Stimulated activated CD4-positive, alpha-beta T cell treated with anti-CD3 and anti-CD28 coated beads, Interleukin-2, amount 100 ng/mL, for 48 hours (primary cell): ENCODE measurements at regions not wholly inside any gene's neighbourhood (a gene's known extent, or its start where the extent isn't known, plus 50 kb on each side); places are given as distances from the start of the nearest gene placed in this dataset.

Experiments
- DNase-seq, 2 donors: peaks; one replicate each; pipeline ENCODE4 v3.0.0-alpha.2; 2020

- no peak for DNase-seq
These were observed 277.4 kb upstream of the SESN3 start for GRCh38 chr11:95508219-95508890.

- DNase-seq, result no peak
These were observed 276.8 kb upstream of the SESN3 start for GRCh38 chr11:95507794-95508193.

DNA sequence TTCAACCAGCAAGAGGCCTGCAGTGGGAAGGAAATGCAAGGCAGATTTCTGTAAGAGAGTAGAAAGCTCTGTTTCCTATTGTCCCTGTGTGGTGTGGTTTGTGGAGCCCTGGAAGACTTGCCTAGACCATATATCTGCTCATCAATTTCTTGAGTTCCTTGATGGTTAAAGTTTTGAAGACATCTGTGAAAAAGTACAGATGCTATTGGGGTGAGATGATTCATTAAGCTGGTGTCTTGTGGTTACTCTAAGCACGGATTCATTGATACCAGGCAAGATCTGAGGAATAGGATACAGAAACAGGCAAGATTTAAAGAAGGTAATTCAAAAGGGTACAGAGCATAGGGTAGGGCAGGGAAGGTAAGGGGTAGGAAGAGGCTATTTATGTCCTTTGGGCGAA lies 275.8 kb upstream of the SESN3 start:
- no peak for DNase-seq

- no peak for DNase-seq
These were observed 275.0 kb upstream of the SESN3 start for GRCh38 chr11:95505927-95506426.

DNA sequence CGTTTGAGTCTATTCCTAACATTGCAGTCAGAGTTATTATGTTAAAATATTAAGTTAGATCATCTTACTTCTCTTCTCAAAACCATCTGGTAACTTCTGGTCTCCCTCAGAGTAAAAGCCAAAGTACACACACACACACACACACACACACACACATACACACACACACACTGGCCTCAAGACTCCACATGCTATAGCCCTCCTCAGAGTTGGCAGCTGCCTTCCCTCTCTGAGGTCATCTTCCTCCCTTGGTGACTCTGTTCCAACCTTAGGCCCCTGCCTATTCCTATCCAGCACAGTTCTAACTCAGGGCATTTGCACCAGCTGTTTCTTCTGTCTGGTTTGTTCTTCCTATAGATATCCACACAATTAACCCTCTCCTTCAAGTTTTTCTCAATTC lies 272.0 kb upstream of the SESN3 start:
- no peak for DNase-seq

GRCh38 chr11:95502522-95502921 lies 271.5 kb upstream of the SESN3 start:
- no peak for DNase-seq

- DNase-seq, result no peak
These were observed 270.8 kb upstream of the SESN3 start for GRCh38 chr11:95501761-95502266.

DNA sequence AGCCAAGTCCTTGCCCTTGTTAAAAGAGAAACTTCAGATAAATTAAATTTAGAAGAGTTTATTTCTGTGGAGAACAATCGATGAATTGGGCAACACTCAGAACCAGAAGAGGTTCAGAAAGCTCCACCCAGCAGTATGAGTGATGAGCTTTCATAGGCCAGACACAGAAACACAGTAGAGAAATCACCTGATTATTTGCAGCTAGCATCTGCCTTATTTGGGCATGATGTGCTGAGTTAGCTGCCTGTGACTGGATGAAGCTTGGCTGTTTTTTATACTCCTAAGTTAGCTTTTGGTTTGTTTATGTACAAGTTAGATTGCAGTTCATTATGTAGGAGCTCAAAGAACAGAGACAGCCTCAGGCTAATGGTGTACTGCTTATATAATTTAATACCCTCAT lies 269.5 kb upstream of the SESN3 start:
- no peak for DNase-seq

DNA sequence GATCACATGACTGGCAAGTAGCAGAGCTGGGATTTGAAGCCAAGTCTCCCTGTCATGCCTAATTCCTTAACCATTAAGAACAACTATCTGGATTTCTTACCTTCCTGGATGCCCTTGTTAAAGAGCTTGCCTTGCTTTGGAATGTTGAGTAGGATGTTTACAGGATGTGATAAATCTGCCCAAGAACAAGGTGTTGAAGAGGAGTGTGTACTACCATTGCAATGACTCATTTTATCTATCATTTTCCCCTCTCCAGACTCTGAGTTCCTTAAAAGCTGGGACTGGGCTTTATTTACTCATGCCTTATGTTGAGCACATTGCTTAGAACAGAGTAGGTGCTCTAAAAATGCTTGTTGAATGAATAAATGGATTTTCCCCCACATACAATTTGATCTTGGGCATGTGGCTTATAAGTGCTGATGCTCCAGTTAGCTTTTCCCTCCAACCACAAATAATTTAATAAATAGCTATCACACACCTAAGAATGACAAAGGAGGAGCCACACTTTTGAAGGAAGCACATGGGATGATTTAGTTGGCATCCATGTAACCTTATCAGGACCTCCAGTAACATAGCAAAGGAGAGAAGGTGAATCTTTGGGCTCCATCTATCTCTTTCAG lies 268.6 kb upstream of the SESN3 start:
- DNase-seq, result no peak

- DNase-seq, result no peak
These were observed 267.9 kb upstream of the SESN3 start for GRCh38 chr11:95498722-95499425.

DNA sequence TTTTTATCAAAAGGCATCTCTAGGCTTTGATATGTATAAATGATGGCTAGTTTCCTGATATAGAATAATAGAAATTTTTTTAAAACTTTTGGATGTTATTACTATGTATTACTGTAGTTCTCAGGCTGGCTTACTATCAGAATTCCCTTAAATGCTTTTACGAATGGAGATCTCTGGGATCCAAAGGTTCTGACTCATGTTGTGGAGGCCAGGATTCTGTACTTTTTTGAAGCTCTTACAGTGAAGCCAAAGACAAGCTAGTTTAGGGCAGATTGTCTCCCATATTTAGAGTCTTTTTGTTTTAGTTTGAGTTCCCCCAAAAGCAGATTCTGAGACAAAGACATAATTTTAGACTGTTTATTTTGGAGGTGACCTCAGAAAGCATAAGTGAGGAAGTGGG lies 265.9 kb upstream of the SESN3 start:
- no peak for DNase-seq

GRCh38 chr11:95495706-95496105 lies 264.7 kb upstream of the SESN3 start:
- no peak for DNase-seq

DNA sequence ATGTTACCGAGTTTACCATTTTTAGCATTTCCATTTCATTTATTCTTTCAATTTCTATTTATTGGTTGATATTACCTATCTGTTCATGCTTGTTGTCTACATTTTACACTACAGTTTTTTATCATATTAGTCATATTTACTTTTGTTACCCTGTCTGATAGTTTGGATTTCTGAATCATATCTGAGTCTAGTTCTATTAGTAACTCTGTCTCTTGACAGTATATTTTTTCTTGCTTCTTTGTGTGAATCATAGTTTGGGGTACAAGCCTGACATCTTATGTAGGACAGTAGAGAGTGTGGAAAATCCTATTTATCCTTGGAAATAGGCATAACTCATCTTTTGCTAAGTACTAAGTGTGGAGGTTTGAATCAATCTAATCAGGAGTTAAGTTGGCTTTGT lies 263.9 kb upstream of the SESN3 start:
- no peak for DNase-seq

DNA sequence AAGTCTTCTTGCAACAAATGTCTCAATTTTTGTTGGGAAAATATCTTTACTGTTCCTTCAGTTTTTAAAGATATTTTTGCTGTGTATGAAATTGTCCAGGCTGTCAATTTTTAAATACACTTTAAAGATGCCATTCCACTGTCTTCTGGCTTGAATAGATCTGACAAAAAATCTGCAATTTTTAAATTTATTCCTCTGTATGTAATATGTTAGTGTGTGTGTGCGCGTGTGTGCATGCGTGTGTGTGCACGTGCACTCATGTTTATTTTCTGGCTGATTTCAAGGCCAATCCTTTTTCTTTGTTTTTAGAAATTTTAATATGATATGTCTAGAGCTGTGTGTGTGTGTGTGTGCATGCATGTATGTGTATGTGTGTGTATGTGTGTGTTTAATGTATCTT lies 263.2 kb upstream of the SESN3 start:
- no peak for DNase-seq

- no peak for DNase-seq
These were observed 259.6 kb upstream of the SESN3 start for GRCh38 chr11:95490625-95491024.

GRCh38 chr11:95487938-95488337 lies 256.9 kb upstream of the SESN3 start:
- no peak for DNase-seq

- no peak for DNase-seq
These were observed 256.4 kb upstream of the SESN3 start for GRCh38 chr11:95487391-95487790.

DNA sequence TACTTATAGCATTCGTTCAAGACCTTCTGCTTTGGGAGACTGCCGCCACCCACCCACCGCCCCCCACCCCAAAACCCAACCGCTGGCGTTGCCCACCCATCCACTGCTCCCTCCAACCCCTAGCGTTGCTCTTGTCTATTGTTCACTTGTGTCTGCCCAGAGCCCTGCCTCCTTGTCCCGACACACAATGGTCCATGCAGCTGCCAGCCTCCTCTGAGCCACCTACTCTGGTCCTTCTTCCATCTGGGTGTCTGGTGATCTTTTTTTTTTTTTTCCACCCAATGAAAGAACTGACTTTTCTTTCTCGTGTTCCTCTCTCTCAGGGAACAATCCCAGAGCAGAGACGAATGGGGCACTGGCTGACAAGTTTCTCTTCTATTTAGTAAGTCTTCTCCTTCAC lies 256.0 kb upstream of the SESN3 start:
- DNase-seq, result no peak

GRCh38 chr11:95486466-95486865 lies 255.5 kb upstream of the SESN3 start:
- DNase-seq, result no peak

DNA sequence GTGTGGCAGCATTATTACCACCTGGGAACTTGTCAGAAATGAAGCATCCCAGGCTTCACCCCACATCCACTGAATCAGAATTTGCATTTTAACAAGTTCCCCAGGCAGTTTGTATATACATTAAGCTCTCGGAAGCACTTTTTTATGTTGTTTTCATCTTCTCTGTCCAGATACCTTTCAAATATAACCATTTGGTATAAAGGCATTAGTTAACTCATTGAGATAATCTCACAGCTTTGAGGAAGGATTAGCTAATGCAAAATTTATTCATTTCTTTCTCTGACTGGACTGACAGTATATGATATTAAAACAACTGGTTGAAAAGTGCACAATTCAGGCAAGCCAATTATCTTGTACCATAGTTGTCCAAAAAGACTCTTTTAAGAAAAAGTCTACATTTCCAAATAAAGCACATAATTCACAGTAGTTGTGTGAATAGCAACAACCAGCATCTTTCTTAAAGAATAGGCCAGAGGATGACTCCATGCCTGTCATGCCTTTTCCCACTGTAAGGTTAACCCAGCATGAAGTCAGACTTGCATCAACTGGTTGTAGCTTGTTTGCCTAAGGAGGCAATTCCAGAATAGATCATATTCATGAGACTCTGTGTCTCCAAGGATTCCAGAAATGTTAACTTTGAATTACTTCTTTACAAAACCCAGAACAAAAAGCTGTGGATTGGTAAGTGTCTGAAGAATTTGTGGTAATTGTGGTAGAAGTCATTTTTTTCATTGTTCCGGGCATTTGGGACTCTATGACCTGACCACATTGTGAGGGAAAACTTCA lies 254.3 kb upstream of the SESN3 start:
- no peak for DNase-seq

GRCh38 chr11:95483339-95483738 lies 252.3 kb upstream of the SESN3 start:
- no peak for DNase-seq

DNA sequence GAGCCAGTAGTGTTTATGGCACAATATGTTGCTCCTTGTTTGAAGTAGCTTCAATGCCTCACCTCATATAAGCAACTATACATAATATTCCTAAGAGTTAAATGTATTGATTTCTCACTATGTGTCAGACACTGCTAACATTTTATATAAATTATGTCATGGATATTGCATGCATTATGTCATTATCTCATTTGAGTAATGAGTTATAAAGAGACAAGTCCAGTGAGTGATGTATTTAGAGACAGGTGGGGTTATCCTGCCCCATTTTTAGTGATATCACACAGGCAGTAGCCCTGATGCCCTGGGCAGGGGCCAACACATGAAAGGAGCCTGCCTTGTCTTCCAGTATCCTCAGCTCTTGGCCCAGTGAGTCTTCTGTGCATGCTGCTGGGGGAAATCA lies 247.0 kb upstream of the SESN3 start:
- no peak for DNase-seq

GRCh38 chr11:95469258-95469657 lies 238.3 kb upstream of the SESN3 start:
- no peak for DNase-seq
